ENCODE measurements at regions not wholly inside any gene's neighbourhood (a gene's known extent, or its start where the extent isn't known, plus 50 kb on each side); places are given as distances from the start of the nearest gene placed in this dataset.

DNA sequence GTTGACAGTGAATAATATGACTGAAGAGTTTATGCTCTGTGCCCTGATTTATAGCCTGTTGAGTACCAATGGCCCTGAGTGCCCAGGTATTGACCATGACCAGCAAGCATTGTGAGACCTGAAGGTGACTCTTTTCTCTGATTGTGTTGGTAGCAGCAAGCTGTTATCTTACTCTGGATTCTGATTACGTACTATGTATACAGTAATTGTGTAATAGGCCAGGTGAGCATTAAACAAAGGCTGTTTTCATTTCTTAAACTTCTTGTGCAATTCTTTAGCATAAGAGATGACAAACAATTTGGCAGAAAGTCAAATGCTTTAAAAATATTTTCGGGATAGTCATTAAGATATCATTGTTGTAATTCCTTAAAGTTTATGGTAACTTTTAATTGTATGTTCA lies 111.7 kb upstream of the PTPRK start:
- TF ChIP-seq FOXJ3 (CRISPR knock-in tag; IDR thresholded peaks at IDR 0.05): no peak
- TF ChIP-seq ARNT (IDR thresholded peaks at IDR 0.05): no peak
- no peak for TF ChIP-seq SMAD3 (CRISPR knock-in tag; conservative IDR thresholded peaks at IDR 0.05)
